GM13976 (cell line): ENCODE measurements at regions not wholly inside any gene's neighbourhood (a gene's known extent, or its start where the extent isn't known, plus 50 kb on each side); places are given as distances from the start of the nearest gene placed in this dataset.

Experiments
- DNase-seq: peaks from one replicate; pipeline ENCODE4 v3.0.0; 2012; ENCODE audit warnings: low spot score
- CTCF ChIP-seq: IDR thresholded peaks from 2 replicates; pipeline ENCODE4 v1.5.1; 2012; ENCODE audit warnings: borderline replicate concordance, mild to moderate bottlenecking; ENCODE audit not compliant: insufficient read depth; ENCODE audit errors: extremely low read depth, missing control alignments, control extremely low read depth
- in situ Hi-C: fragments of 300-500 bp; cut with MboI; formaldehyde crosslinking; loops from one replicate; pipeline ENCODE4 v1.12.0; 2022; ENCODE audit warnings: low sequenced_read_pairs, mixed read lengths, inconsistent platforms; ENCODE audit not compliant: unreplicated experiment

- in situ Hi-C loops = loop anchor here (10.0 kb wide), 1 partner anchor 603 kb away; no protein-coding TSS in a partner anchor
- DNase-seq = no peak
- TF ChIP-seq CTCF = no peak
Measured at GRCh38 chr4:85151786-85152185, 185.3 kb upstream of the WDFY3 start.

GRCh38 chr4:85152480-85152879, 186.0 kb upstream of the WDFY3 start:
- in situ Hi-C loops = loop anchor here (10.0 kb wide), 1 partner anchor 602 kb away; no protein-coding TSS in a partner anchor
- no peak for TF ChIP-seq CTCF
- DNase-seq = no peak

GRCh38 chr4:85153221-85153620, 186.7 kb upstream of the WDFY3 start:
- no peak for TF ChIP-seq CTCF
- in situ Hi-C loops = loop anchor here (10.0 kb wide), 1 partner anchor 602 kb away; no protein-coding TSS in a partner anchor
- DNase-seq = no peak

GRCh38 chr4:85154591-85154990, 188.1 kb upstream of the WDFY3 start:
- no peak for DNase-seq
- TF ChIP-seq CTCF = no peak
- in situ Hi-C loops = loop anchor here (10.0 kb wide), 1 partner anchor 600 kb away; no protein-coding TSS in a partner anchor

- in situ Hi-C loops = no loop called here
- DNase-seq = no peak
- TF ChIP-seq CTCF = no peak
Measured at GRCh38 chr4:85165808-85166207, 199.3 kb upstream of the WDFY3 start.

- DNase-seq = no peak
- no peak for TF ChIP-seq CTCF
- in situ Hi-C loops = no loop called here
Measured at GRCh38 chr4:85166318-85166717, 199.8 kb upstream of the WDFY3 start.
